ENCODE measurements at regions not wholly inside any gene's neighbourhood (a gene's known extent, or its start where the extent isn't known, plus 50 kb on each side); places are given as distances from the start of the nearest gene placed in this dataset.
A peak's percentile ranks its signal among the peaks of the same experiment; 100 is the strongest.

DNA sequence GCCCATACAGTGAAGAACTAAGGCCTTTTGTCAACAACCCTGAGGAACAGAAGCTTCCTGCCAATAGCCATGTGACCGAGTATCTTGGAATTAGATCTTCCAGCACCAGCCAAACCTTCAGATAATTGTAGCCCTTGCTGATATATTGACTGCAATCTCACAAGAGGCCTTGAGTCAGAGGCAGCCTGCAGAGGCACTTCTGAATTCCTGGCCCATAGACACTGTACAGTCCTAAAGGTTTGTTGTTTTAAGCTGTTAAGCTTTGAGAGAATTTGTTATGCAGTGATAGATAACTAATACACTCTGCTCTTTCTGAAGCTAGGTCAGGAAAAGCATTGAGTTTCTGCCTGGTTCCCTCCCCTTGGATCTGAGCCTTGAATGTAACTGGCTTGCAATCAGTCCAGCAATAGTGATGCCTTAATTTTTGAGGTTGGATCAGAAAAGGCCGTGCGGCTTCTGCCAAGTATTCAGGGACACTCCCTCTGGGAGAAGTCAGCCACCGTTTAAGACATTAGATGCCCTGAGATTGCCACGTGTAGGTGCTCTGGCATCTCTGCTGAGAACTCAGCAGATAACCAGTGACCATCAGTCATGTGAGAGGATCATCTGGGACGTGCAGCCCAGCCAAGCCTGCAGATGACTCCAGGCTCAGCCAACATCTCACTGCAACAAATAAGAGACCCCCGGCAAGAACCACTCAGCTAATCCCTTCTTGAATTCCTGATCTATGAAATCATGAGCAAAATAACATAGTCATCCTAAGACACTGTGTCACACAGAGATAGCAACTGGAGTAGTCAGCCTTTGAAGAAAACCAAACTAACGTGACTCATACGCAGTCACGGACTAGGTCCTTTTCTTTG is 126.8 kb upstream of the STC2 start:
- peak overlapping the region; percentile 42 to 45 for H2BK12ac ChIP-seq (ENCODE audit: low read length in 2 of 2)
- peak overlapping the region; percentile 90 for H2BK120ac ChIP-seq (ENCODE audit: low read depth, low read length)
- no peak overlapping the region for H3K4me2 ChIP-seq (ENCODE audit: low read length, poor library complexity, severe bottlenecking)
- H3K4me3 ChIP-seq (ENCODE audit: insufficient read depth in 1 of 2, low read depth in 1 of 2, low read length in 2 of 2): peak overlapping the region in 1 of 2 experiments; percentile 7
- no peaks in the 10 kb centered on the region for H3K27me3 ChIP-seq (ENCODE audit: control insufficient read depth in 1 of 2, insufficient read depth in 1 of 2, low read length in 2 of 2)
- peak overlapping the region; percentile 78 for H2AK5ac ChIP-seq (ENCODE audit: low read length, severe bottlenecking)
- peaks cover 8% of the 10 kb centered on the region for H3K4me1 ChIP-seq (ENCODE audit: control insufficient read depth, insufficient read depth, low read depth, low read length)
- 3% methylated on average over 10 of the region's 10 CpGs for WGBS
- peak overlapping the region in 1 of 2 experiments; percentile 87 for H3K4ac ChIP-seq (ENCODE audit: low read depth in 1 of 2, low read length in 2 of 2)
- H4K91ac ChIP-seq (ENCODE audit: low read length): peak overlapping the region; percentile 21
- peak overlapping the region; percentile 82 for H3K9ac ChIP-seq (ENCODE audit: low read length)
- peak; percentile 100 for DNase-seq
- H3K14ac ChIP-seq (ENCODE audit: low read length in 2 of 2): no peak overlapping the region
- H3K23ac ChIP-seq (ENCODE audit: low read length in 2 of 2): peak overlapping the region in 1 of 2 experiments; percentile 14
- H3K79me1 ChIP-seq (replicated peaks; ENCODE audit: low read length, poor library complexity, severe bottlenecking): no peaks in the 10 kb centered on the region
- H2AFZ ChIP-seq (ENCODE audit: low read depth, low read length): no peak overlapping the region
- H2BK5ac ChIP-seq (ENCODE audit: low read depth, low read length, poor library complexity, severe bottlenecking): peak overlapping the region; percentile 10
- H4K8ac ChIP-seq (ENCODE audit: low read length): peak overlapping the region; percentile 65
- H3K27ac ChIP-seq (ENCODE audit: low read length, poor library complexity, severe bottlenecking): peak overlapping the region; percentile 89
- no peaks in the 10 kb centered on the region for H3K36me3 ChIP-seq (ENCODE audit: control insufficient read depth in 1 of 2, insufficient read depth in 2 of 2, low read depth in 1 of 2, low read length in 2 of 2)
- peak overlapping the region; percentile 75 to 91 for H3K18ac ChIP-seq (ENCODE audit: low read depth in 1 of 2, low read length in 2 of 2)
- H2BK15ac ChIP-seq (ENCODE audit: low read depth, poor library complexity, severe bottlenecking): no peak overlapping the region
- no peaks in the 10 kb centered on the region for H3K9me3 ChIP-seq (ENCODE audit: control insufficient read depth, low read length)

GRCh38 chr5:173454361-173454735 is 126.1 kb upstream of the STC2 start:
- Histone ChIP-seq H3K27ac (ENCODE audit: low read length, poor library complexity, severe bottlenecking) (peak overlapping the region; percentile 89), H2AK5ac (ENCODE audit: low read length, severe bottlenecking) (peak overlapping the region; percentile 78), H3K18ac (ENCODE audit: low read depth in 1 of 2, low read length in 2 of 2) (peak overlapping the region; percentile 64 to 67), H3K4me1 (ENCODE audit: control insufficient read depth, insufficient read depth, low read depth, low read length) (peaks cover 8% of the 10 kb centered on the region), H3K4me3 (ENCODE audit: insufficient read depth in 1 of 2, low read depth in 1 of 2, low read length in 2 of 2) (peak overlapping the region in 1 of 2 experiments; percentile 7), H4K8ac (ENCODE audit: low read length) (peak overlapping the region; percentile 65), H3K9me3 (ENCODE audit: control insufficient read depth, low read length) (no peaks in the 10 kb centered on the region), H3K36me3 (ENCODE audit: control insufficient read depth in 1 of 2, insufficient read depth in 2 of 2, low read depth in 1 of 2, low read length in 2 of 2) (no peaks in the 10 kb centered on the region), H3K27me3 (ENCODE audit: control insufficient read depth in 1 of 2, insufficient read depth in 1 of 2, low read length in 2 of 2) (no peaks in the 10 kb centered on the region), H3K9ac (ENCODE audit: low read length) (peak overlapping the region; percentile 82), H4K91ac (ENCODE audit: low read length) (peak overlapping the region; percentile 21), H2BK12ac (ENCODE audit: low read length in 2 of 2) (peak overlapping the region; percentile 37 to 42), H3K4me2 (ENCODE audit: low read length, poor library complexity, severe bottlenecking) (no peak overlapping the region), H3K79me1 (replicated peaks; ENCODE audit: low read length, poor library complexity, severe bottlenecking) (no peaks in the 10 kb centered on the region), H2AFZ (ENCODE audit: low read depth, low read length) (no peak overlapping the region), H3K23ac (ENCODE audit: low read length in 2 of 2) (no peak overlapping the region), H2BK15ac (ENCODE audit: low read depth, poor library complexity, severe bottlenecking) (no peak overlapping the region), H2BK5ac (ENCODE audit: low read depth, low read length, poor library complexity, severe bottlenecking) (no peak overlapping the region), H3K14ac (ENCODE audit: low read length in 2 of 2) (no peak overlapping the region), H2BK120ac (ENCODE audit: low read depth, low read length) (peak overlapping the region; percentile 64), H3K4ac (ENCODE audit: low read depth in 1 of 2, low read length in 2 of 2) (peak overlapping the region in 1 of 2 experiments; percentile 90)
- under 1% methylated on average over 4 of the region's 4 CpGs for WGBS
- DNase-seq: peak; percentile 98

DNA sequence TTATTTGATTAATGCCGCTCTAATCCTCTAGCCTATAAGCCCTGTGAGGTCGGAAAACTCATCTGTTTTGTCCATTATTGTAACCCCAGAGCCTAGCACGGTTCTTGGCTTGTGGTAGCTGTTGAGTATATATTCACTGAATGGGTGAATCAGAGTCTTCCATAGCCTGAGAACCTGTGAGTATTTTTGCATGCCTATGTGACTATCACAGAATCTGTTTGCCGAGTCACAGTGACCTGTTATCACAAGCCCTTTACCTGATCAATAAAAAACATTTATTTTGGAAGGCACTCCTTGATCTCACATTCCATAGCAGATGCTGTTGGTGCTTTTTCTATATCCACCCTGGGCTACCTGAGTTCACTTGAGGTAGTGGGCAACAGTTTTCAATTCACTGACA is 125.0 kb upstream of the STC2 start:
- no peak overlapping the region for H2AK5ac ChIP-seq (ENCODE audit: low read length, severe bottlenecking)
- no peak overlapping the region for H3K14ac ChIP-seq (ENCODE audit: low read length in 2 of 2)

GRCh38 chr5:173452119-173452905 is 124.1 kb upstream of the STC2 start:
- Histone ChIP-seq H3K79me1 (replicated peaks; ENCODE audit: low read length, poor library complexity, severe bottlenecking) (no peaks in the 10 kb centered on the region), H3K27ac (ENCODE audit: low read length, poor library complexity, severe bottlenecking) (no peak overlapping the region), H3K4me3 (ENCODE audit: insufficient read depth in 1 of 2, low read depth in 1 of 2, low read length in 2 of 2) (no peak overlapping the region), H2BK12ac (ENCODE audit: low read length in 2 of 2) (peak overlapping the region; percentile 90 to 92), H3K4me2 (ENCODE audit: low read length, poor library complexity, severe bottlenecking) (no peak overlapping the region), H2AK5ac (ENCODE audit: low read length, severe bottlenecking) (no peak overlapping the region), H4K91ac (ENCODE audit: low read length) (peak overlapping the region; percentile 46), H3K18ac (ENCODE audit: low read depth in 1 of 2, low read length in 2 of 2) (peak overlapping the region; percentile 82 to 87), H2AFZ (ENCODE audit: low read depth, low read length) (no peak overlapping the region), H3K27me3 (ENCODE audit: control insufficient read depth in 1 of 2, insufficient read depth in 1 of 2, low read length in 2 of 2) (no peaks in the 10 kb centered on the region), H3K23ac (ENCODE audit: low read length in 2 of 2) (no peak overlapping the region), H2BK15ac (ENCODE audit: low read depth, poor library complexity, severe bottlenecking) (no peak overlapping the region), H2BK120ac (ENCODE audit: low read depth, low read length) (peak overlapping the region; percentile 30), H2BK5ac (ENCODE audit: low read depth, low read length, poor library complexity, severe bottlenecking) (no peak overlapping the region), H3K9me3 (ENCODE audit: control insufficient read depth, low read length) (no peaks in the 10 kb centered on the region), H3K9ac (ENCODE audit: low read length) (no peak overlapping the region), H3K36me3 (ENCODE audit: control insufficient read depth in 1 of 2, insufficient read depth in 2 of 2, low read depth in 1 of 2, low read length in 2 of 2) (no peaks in the 10 kb centered on the region), H4K8ac (ENCODE audit: low read length) (peak overlapping the region; percentile 21), H3K14ac (ENCODE audit: low read length in 2 of 2) (no peak overlapping the region), H3K4me1 (ENCODE audit: control insufficient read depth, insufficient read depth, low read depth, low read length) (peaks cover 6% of the 10 kb centered on the region), H3K4ac (ENCODE audit: low read depth in 1 of 2, low read length in 2 of 2) (peak overlapping the region in 1 of 2 experiments; percentile 93)
- peak; percentile 97 for DNase-seq
- 43% methylated on average over 8 of the region's 9 CpGs for WGBS

More for the DNA sequence above, 125.0 kb upstream of the STC2 start:
- Histone ChIP-seq H3K9me3 (ENCODE audit: control insufficient read depth, low read length) (no peaks in the 10 kb centered on the region), H2BK15ac (ENCODE audit: low read depth, poor library complexity, severe bottlenecking) (peak overlapping the region; percentile 39), H3K36me3 (ENCODE audit: control insufficient read depth in 1 of 2, insufficient read depth in 2 of 2, low read depth in 1 of 2, low read length in 2 of 2) (no peaks in the 10 kb centered on the region), H2BK120ac (ENCODE audit: low read depth, low read length) (peak overlapping the region; percentile 77), H3K23ac (ENCODE audit: low read length in 2 of 2) (no peak overlapping the region), H2BK5ac (ENCODE audit: low read depth, low read length, poor library complexity, severe bottlenecking) (no peak overlapping the region), H3K4me3 (ENCODE audit: insufficient read depth in 1 of 2, low read depth in 1 of 2, low read length in 2 of 2) (no peak overlapping the region), H4K8ac (ENCODE audit: low read length) (peak overlapping the region; percentile 8), H3K27ac (ENCODE audit: low read length, poor library complexity, severe bottlenecking) (no peak overlapping the region), H3K18ac (ENCODE audit: low read depth in 1 of 2, low read length in 2 of 2) (peak overlapping the region; percentile 7 to 80), H3K79me1 (replicated peaks; ENCODE audit: low read length, poor library complexity, severe bottlenecking) (no peaks in the 10 kb centered on the region), H4K91ac (ENCODE audit: low read length) (no peak overlapping the region), H3K4ac (ENCODE audit: low read depth in 1 of 2, low read length in 2 of 2) (peak overlapping the region; percentile 49 to 93), H3K9ac (ENCODE audit: low read length) (peak overlapping the region; percentile 82), H2AFZ (ENCODE audit: low read depth, low read length) (no peak overlapping the region), H3K27me3 (ENCODE audit: control insufficient read depth in 1 of 2, insufficient read depth in 1 of 2, low read length in 2 of 2) (no peaks in the 10 kb centered on the region), H2BK12ac (ENCODE audit: low read length in 2 of 2) (peak overlapping the region; percentile 65 to 98), H3K4me2 (ENCODE audit: low read length, poor library complexity, severe bottlenecking) (no peak overlapping the region), H3K4me1 (ENCODE audit: control insufficient read depth, insufficient read depth, low read depth, low read length) (peaks cover 8% of the 10 kb centered on the region)
- DNase-seq: peak; percentile 52
- 79% methylated on average over 4 of the region's 4 CpGs for WGBS
